Ishikawa (cell line): ENCODE measurements at regions not wholly inside any gene's neighbourhood (a gene's known extent, or its start where the extent isn't known, plus 50 kb on each side); places are given as distances from the start of the nearest gene placed in this dataset.

Source experiments
- CEBPB ChIP-seq: IDR thresholded peaks from 2 replicates; pipeline ENCODE4 v1.6.1; 2012
- EP300 ChIP-seq: IDR thresholded peaks from 2 replicates; pipeline ENCODE4 v1.6.1; 2012; ENCODE audit warnings: borderline replicate concordance
- FOXM1 ChIP-seq: IDR thresholded peaks from 2 replicates; pipeline ENCODE4 v1.6.1; 2012; ENCODE audit warnings: low read depth, borderline replicate concordance
- RAD21 ChIP-seq: IDR thresholded peaks from 2 replicates; pipeline ENCODE4 v1.6.1; 2012; ENCODE audit warnings: low read depth
- TAF1 ChIP-seq: IDR thresholded peaks from 2 replicates; pipeline ENCODE4 v1.6.1; 2012; ENCODE audit warnings: low read depth, mild to moderate bottlenecking
- TCF12 ChIP-seq: IDR thresholded peaks from 2 replicates; pipeline ENCODE4 v1.6.1; 2012; ENCODE audit warnings: low read depth
- YY1 ChIP-seq: IDR thresholded peaks from 2 replicates; pipeline ENCODE4 v1.6.1; 2012; ENCODE audit warnings: low read depth
- TF ChIP-seq, protein P1 (sequence below): IDR thresholded peaks from 2 replicates; pipeline ENCODE4 v1.6.1; 2012
- TF ChIP-seq, protein P2 (sequence below): IDR thresholded peaks from 2 replicates; pipeline ENCODE4 v1.6.1; 2012

DNA sequence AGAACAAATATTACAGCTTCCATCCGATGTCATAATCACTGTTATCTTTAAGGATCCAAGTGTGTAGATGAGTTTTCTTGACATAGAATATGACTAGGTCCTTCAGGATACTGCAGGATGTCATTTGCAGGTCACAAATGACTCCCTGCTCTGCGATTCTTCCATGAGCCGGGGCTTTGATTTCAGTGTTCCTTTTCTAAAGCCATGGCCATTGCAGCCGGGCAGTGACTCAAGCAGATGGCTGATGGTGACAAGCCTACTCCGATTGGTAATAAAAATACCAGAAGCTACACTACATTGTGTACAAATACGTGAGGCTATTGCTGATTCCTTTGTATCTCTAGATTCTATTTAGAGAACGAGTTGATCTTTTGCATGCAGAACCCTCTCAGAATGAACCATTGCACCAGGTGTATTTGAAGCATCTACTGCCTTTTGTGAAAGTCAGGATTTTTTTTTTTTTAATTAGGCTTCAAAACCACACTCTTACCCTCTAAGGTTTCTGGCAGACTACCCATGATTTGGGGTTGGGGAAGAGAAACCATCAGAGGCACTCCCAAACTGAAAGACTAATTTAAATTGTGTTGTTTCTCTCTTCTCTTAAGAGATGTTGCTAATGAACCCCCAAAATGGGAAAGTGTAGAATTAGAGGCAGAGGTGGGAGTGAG lies 271.0 kb upstream of the ADRA1B start:
- TF ChIP-seq TAF1 (no peak), CEBPB (no peak), YY1 (no peak), TCF12 (no peak), EP300 (no peak), RAD21 (no peak), FOXM1 (no peak)
- TF ChIP-seq, protein P1, sequence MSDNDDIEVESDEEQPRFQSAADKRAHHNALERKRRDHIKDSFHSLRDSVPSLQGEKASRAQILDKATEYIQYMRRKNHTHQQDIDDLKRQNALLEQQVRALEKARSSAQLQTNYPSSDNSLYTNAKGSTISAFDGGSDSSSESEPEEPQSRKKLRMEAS, result no peak
- TF ChIP-seq, protein P2, sequence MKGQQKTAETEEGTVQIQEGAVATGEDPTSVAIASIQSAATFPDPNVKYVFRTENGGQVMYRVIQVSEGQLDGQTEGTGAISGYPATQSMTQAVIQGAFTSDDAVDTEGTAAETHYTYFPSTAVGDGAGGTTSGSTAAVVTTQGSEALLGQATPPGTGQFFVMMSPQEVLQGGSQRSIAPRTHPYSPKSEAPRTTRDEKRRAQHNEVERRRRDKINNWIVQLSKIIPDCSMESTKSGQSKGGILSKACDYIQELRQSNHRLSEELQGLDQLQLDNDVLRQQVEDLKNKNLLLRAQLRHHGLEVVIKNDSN, result no peak
